Memory B cell (primary cell): ENCODE measurements at regions not wholly inside any gene's neighbourhood (a gene's known extent, or its start where the extent isn't known, plus 50 kb on each side); places are given as distances from the start of the nearest gene placed in this dataset.

Source experiments
- ATAC-seq: fragments of 150-1000 bp; cut with Tn5 transposase; 2 replicates; pipeline ENCODE4 v1.10.0; 2021; ENCODE audit warnings: low read depth, mild to moderate bottlenecking, moderate library complexity
- DNase-seq, 2 donors: peaks; one replicate each; pipeline ENCODE4 v3.0.0; 2022; ENCODE audit warnings: low spot score in 2 of 2
- H3K27ac Mint-ChIP-seq: one replicate; pipeline ENCODE4 v1.8.0; 2022; ENCODE audit warnings: mild to moderate bottlenecking, moderate library complexity, mixed read lengths
- H3K27me3 Mint-ChIP-seq: one replicate; pipeline ENCODE4 v1.8.0; 2022; ENCODE audit warnings: mixed read lengths
- H3K36me3 Mint-ChIP-seq: one replicate; pipeline ENCODE4 v1.8.0; 2022; ENCODE audit warnings: mild to moderate bottlenecking, mixed read lengths
- H3K4me1 Mint-ChIP-seq: one replicate; pipeline ENCODE4 v1.8.0; 2022; ENCODE audit warnings: mixed read lengths
- H3K4me3 Mint-ChIP-seq: one replicate; pipeline ENCODE4 v1.8.0; 2022; ENCODE audit warnings: mild to moderate bottlenecking, moderate library complexity, mixed read lengths
- H3K9me3 Mint-ChIP-seq: one replicate; pipeline ENCODE4 v1.8.0; 2022; ENCODE audit warnings: mixed read lengths

GRCh38 chr9:115941561-115942315, 211.9 kb upstream of the PAPPA start:
- Mint-ChIP-seq H3K4me3 (no peak overlapping the region), H3K36me3 (no peaks in the 10 kb centered on the region), H3K27me3 (peaks cover 1% of the 10 kb centered on the region), H3K27ac (no peak overlapping the region), H3K9me3 (peaks cover 11% of the 10 kb centered on the region), H3K4me1 (no peaks in the 10 kb centered on the region)
- DNase-seq (no peak), ATAC-seq (no peak)

GRCh38 chr9:115943431-115944165, 210.0 kb upstream of the PAPPA start:
- Mint-ChIP-seq H3K27ac (no peak overlapping the region), H3K27me3 (peaks cover 1% of the 10 kb centered on the region)
- DNase-seq: no peak

GRCh38 chr9:115944166-115944948, 209.2 kb upstream of the PAPPA start:
- Mint-ChIP-seq H3K36me3 (no peaks in the 10 kb centered on the region), H3K27me3 (peaks cover 1% of the 10 kb centered on the region), H3K9me3 (peaks cover 8% of the 10 kb centered on the region), H3K4me3 (no peak overlapping the region), H3K4me1 (no peaks in the 10 kb centered on the region), H3K27ac (no peak overlapping the region)
- DNase-seq: no peak
- ATAC-seq: no peak

More at GRCh38 chr9:115943431-115944165, 210.0 kb upstream of the PAPPA start:
- no peak for ATAC-seq
- H3K4me1 Mint-ChIP-seq: no peaks in the 10 kb centered on the region
- peaks cover 12% of the 10 kb centered on the region for H3K9me3 Mint-ChIP-seq
- H3K36me3 Mint-ChIP-seq: no peaks in the 10 kb centered on the region
- H3K4me3 Mint-ChIP-seq: no peak overlapping the region

GRCh38 chr9:115945009-115945431, 208.6 kb upstream of the PAPPA start:
- H3K36me3 Mint-ChIP-seq: no peaks in the 10 kb centered on the region
- no peak overlapping the region for H3K27ac Mint-ChIP-seq
- ATAC-seq (no peak), DNase-seq (no peak)
- no peaks in the 10 kb centered on the region for H3K4me1 Mint-ChIP-seq
- peaks cover 1% of the 10 kb centered on the region for H3K27me3 Mint-ChIP-seq
- H3K9me3 Mint-ChIP-seq: peaks cover 6% of the 10 kb centered on the region
- H3K4me3 Mint-ChIP-seq: no peak overlapping the region

DNA sequence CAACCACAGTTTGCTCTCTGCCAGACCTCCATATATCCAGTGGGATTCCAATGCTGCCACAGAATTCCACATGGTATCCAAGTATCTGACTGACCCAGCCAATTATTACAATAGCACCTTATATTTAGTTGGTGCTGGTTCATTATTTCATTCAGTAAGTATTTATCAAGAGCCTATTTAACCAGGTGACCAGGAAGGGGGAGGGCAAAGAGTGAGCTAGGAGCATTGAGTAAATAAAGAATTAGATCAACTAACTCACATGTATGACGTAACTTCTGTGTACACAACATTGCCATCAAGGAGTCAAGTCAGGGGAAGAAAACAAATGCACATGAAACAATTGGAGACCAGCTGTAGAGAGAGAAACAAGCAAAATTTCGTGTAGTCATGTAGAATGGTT, 207.1 kb upstream of the PAPPA start:
- no peaks in the 10 kb centered on the region for H3K36me3 Mint-ChIP-seq
- DNase-seq (no peak), ATAC-seq (no peak)
- peaks cover 5% of the 10 kb centered on the region for H3K27me3 Mint-ChIP-seq
- H3K9me3 Mint-ChIP-seq: peaks cover 11% of the 10 kb centered on the region
- no peak overlapping the region for H3K4me3 Mint-ChIP-seq
- H3K27ac Mint-ChIP-seq: no peak overlapping the region
- H3K4me1 Mint-ChIP-seq: no peaks in the 10 kb centered on the region

DNA sequence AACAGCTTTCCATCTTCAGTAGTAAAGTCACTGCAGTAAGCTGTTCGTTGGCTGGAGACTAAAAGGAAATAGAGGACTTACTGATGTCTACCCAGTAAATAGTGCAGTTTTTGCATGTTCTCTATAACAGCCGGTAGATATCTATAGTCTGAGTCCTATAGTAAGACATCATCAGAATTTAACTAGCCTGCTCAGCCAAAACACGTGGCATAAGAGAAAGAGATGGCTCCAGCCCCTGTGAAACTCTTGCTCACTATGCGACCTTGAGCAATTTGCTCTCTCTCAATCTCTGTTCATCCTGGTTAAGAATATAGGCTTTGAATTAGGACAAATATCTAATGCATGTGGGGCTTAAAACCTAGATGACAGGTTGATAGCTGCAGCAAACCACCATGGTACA, 201.6 kb upstream of the PAPPA start:
- Mint-ChIP-seq H3K4me1 (no peaks in the 10 kb centered on the region), H3K9me3 (peaks cover 7% of the 10 kb centered on the region), H3K27me3 (peaks cover 6% of the 10 kb centered on the region), H3K4me3 (no peak overlapping the region), H3K27ac (no peak overlapping the region), H3K36me3 (no peaks in the 10 kb centered on the region)
- no peak for ATAC-seq
- DNase-seq: no peak

DNA sequence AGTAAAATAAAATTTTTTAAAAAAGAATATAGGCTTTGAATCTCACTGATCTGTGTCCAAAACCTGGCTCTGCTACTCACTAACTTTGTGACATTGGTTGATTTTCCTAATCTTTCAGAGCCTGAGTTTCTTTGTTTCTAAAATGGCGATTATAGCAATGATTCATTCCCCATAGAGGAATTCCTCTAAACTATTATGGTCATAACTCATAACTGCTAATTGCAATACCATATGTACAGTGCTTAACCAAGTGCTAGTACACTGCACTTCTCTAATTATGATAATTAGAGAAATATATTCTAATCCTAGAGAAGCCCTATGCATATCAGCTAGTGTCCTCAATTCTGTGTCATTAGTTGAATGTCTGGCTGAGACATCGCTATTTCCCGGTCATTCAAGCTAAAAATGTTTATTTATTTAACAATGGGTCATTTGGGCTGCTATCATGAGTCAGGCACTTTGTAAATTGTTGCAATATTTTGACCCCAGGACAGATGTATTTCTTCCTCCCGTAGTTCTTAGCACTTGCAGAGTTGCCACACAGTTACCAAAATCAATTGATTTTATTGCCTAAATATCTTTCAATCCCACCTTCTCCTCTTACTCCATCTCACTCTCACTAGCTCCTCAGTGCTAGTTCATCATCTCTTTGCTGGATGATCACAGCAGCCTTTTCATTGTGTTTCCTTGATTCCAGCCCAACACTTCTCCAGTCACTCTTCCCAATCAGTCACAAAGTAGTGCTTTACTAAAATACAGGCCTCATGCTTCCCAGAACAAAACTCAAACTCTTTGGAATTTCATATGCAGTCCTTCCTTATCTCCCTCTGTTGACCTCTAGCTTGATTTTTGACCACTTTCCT, 200.9 kb upstream of the PAPPA start:
- H3K27ac Mint-ChIP-seq: no peak overlapping the region
- H3K4me1 Mint-ChIP-seq: no peaks in the 10 kb centered on the region
- no peak for DNase-seq
- H3K9me3 Mint-ChIP-seq: peaks cover 7% of the 10 kb centered on the region
- no peak overlapping the region for H3K4me3 Mint-ChIP-seq
- no peak for ATAC-seq
- H3K36me3 Mint-ChIP-seq: no peaks in the 10 kb centered on the region
- H3K27me3 Mint-ChIP-seq: peaks cover 6% of the 10 kb centered on the region

GRCh38 chr9:115956371-115956770, 197.2 kb upstream of the PAPPA start:
- H3K27ac Mint-ChIP-seq: no peak overlapping the region
- H3K4me3 Mint-ChIP-seq: no peak overlapping the region
- H3K4me1 Mint-ChIP-seq: no peaks in the 10 kb centered on the region
- ATAC-seq (no peak), DNase-seq (no peak)
- peaks cover 3% of the 10 kb centered on the region for H3K9me3 Mint-ChIP-seq
- no peaks in the 10 kb centered on the region for H3K36me3 Mint-ChIP-seq
- peaks cover 2% of the 10 kb centered on the region for H3K27me3 Mint-ChIP-seq

DNA sequence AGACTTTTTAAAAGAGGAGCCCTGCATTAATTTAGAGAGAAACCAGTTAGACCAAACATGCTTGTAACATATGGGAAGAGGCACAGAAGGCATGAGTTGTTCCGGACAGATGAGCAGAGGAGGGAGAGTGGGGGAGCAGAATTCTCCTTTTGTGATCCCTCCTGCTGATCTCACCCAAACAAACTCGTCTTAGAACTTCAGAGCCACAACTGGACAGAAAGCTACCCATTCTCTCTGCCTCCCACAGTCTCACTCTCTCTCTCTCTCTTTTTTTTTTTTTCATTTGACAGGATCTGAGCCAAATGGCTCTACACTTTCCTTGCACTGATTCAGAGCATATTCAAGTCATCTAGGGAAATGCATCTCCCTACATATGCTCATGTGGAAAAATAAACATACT, 196.0 kb upstream of the PAPPA start:
- Mint-ChIP-seq H3K4me3 (no peak overlapping the region), H3K4me1 (no peaks in the 10 kb centered on the region), H3K36me3 (no peaks in the 10 kb centered on the region), H3K27me3 (peaks cover 2% of the 10 kb centered on the region), H3K27ac (no peak overlapping the region), H3K9me3 (peaks cover 4% of the 10 kb centered on the region)
- ATAC-seq: no peak
- no peak for DNase-seq

- Mint-ChIP-seq H3K27me3 (no peaks in the 10 kb centered on the region), H3K4me1 (no peaks in the 10 kb centered on the region), H3K27ac (no peak overlapping the region), H3K36me3 (no peaks in the 10 kb centered on the region), H3K4me3 (no peak overlapping the region), H3K9me3 (peaks cover 7% of the 10 kb centered on the region)
- no peak for DNase-seq
- ATAC-seq: no peak
Observed at GRCh38 chr9:115964710-115965347, 188.8 kb upstream of the PAPPA start.

- DNase-seq (no peak), ATAC-seq (no peak)
- H3K4me1 Mint-ChIP-seq: no peaks in the 10 kb centered on the region
- no peaks in the 10 kb centered on the region for H3K27me3 Mint-ChIP-seq
- no peak overlapping the region for H3K4me3 Mint-ChIP-seq
- H3K27ac Mint-ChIP-seq: no peak overlapping the region
- H3K36me3 Mint-ChIP-seq: no peaks in the 10 kb centered on the region
- peaks cover 4% of the 10 kb centered on the region for H3K9me3 Mint-ChIP-seq
Observed at GRCh38 chr9:115966660-115967059, 186.9 kb upstream of the PAPPA start.

- H3K4me3 Mint-ChIP-seq: no peak overlapping the region
- ATAC-seq (no peak), DNase-seq (no peak)
- H3K36me3 Mint-ChIP-seq: no peaks in the 10 kb centered on the region
- no peak overlapping the region for H3K27ac Mint-ChIP-seq
- H3K9me3 Mint-ChIP-seq: peaks cover 1% of the 10 kb centered on the region
- no peaks in the 10 kb centered on the region for H3K4me1 Mint-ChIP-seq
- no peaks in the 10 kb centered on the region for H3K27me3 Mint-ChIP-seq
Observed at GRCh38 chr9:115969096-115969495, 184.5 kb upstream of the PAPPA start.

DNA sequence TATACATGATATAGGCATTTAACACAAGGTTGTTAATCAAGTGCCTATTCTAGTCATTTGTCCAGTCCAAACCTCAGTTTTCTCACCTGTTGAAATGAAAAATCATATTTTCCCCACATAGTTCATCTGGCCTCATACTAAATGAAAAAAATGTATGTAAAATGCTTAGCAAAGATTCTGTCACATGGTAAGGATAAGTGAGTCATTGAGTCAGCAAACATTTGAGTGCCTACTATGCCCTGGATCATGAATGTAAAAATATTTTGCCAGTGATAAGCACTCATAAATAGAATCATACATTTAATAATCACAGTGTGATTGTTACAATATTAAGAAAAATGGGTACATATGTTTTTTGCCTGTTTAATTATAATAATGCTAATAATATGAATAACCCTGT, 181.2 kb upstream of the PAPPA start:
- no peak for DNase-seq
- Mint-ChIP-seq H3K36me3 (no peaks in the 10 kb centered on the region), H3K4me3 (no peak overlapping the region)

More for the DNA sequence above, 181.2 kb upstream of the PAPPA start:
- no peaks in the 10 kb centered on the region for H3K27me3 Mint-ChIP-seq
- H3K4me1 Mint-ChIP-seq: no peaks in the 10 kb centered on the region
- H3K9me3 Mint-ChIP-seq: peaks cover 4% of the 10 kb centered on the region
- H3K27ac Mint-ChIP-seq: no peak overlapping the region
- no peak for ATAC-seq
